Heart left ventricle (tissue), 13 donors: ENCODE measurements at regions not wholly inside any gene's neighbourhood (a gene's known extent, or its start where the extent isn't known, plus 50 kb on each side); places are given as distances from the start of the nearest gene placed in this dataset.

Experiments
- POLR2A ChIP-seq, 2 donors: fragments of 450-650 bp; IDR thresholded peaks; one replicate each; pipeline ENCODE4 v1.6.1; 2017; ENCODE audit warnings: antibody characterized with exemption in 2 of 2, mild to moderate bottlenecking in 2 of 2, moderate library complexity in 2 of 2
- TF ChIP-seq, protein P1 (sequence below), 12 donors: fragments of 200-600 bp; sonication (generic) in 4 of 12; IDR thresholded peaks; one replicate each; pipeline versions ENCODE4 v1.5.0 to v1.8.0; 2018 to 2022; ENCODE audit warnings: antibody characterized with exemption in 12 of 12, mild to moderate bottlenecking in 5 of 12
- donor health status: ischemic (EF 13 %, LVEDD 7.1; RV severe dilation, severe dysfunction).
- donor health status: DM: no; HTN: yes; CAD: no.
- donor health status: DM: no; HTN: no; CAD: no.
- donor health status: ischemic (EF 25% LVEDD 6.9; RV normal size, moderate dysfunction).
- donor health status: ischemic (EF 25% LVEDD 5.7; RV mildly dilated, moderate dysfunction).
- donor health status: ischemic (EF 35%, LVEDD 5.7; RV mildly dilated, moderate dysfunction).
- donor health status: nonischemic (EF 11% LVEDD 7.7; RV severe dilation, severe dysfunction).
- donor health status: DM: yes; HTN: yes; CAD: no.
- donor health status: PGD.
- donor health status: ischemic (EF 29% LVEDD 5.4; RV normal size, mild dysfunction).
- donor health status: nonischemic (EF 23%, LVEDD 6.1; RV moderate dilation, normal function).

DNA sequence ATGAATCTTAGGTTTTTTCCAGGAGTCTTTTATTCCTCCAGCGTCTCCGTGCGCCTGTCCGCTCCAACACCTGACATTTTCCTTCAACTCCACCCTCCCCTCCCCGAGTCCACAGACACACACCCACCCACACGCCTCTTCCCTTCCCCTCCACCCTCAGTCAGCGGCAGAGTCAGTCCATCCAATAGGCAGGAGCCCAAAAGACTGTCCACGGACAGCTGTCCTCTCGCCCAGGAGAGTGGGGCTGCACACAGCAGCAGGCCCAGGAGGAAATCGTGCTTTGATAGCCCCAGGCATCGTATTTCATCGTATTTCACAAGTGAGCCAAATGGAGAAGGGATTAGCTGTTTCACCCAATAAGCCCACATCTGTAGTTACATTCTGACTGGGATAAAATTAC lies 285.1 kb downstream of the ZEB1 start:
- TF ChIP-seq POLR2A (IDR thresholded peaks at IDR 0.05): no peak
- TF ChIP-seq, protein P1, sequence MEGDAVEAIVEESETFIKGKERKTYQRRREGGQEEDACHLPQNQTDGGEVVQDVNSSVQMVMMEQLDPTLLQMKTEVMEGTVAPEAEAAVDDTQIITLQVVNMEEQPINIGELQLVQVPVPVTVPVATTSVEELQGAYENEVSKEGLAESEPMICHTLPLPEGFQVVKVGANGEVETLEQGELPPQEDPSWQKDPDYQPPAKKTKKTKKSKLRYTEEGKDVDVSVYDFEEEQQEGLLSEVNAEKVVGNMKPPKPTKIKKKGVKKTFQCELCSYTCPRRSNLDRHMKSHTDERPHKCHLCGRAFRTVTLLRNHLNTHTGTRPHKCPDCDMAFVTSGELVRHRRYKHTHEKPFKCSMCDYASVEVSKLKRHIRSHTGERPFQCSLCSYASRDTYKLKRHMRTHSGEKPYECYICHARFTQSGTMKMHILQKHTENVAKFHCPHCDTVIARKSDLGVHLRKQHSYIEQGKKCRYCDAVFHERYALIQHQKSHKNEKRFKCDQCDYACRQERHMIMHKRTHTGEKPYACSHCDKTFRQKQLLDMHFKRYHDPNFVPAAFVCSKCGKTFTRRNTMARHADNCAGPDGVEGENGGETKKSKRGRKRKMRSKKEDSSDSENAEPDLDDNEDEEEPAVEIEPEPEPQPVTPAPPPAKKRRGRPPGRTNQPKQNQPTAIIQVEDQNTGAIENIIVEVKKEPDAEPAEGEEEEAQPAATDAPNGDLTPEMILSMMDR (IDR thresholded peaks at IDR 0.05): no peak
